H9 (cell line): ENCODE measurements at regions not wholly inside any gene's neighbourhood (a gene's known extent, or its start where the extent isn't known, plus 50 kb on each side); places are given as distances from the start of the nearest gene placed in this dataset.

ENCODE experiments used
- DNase-seq: peaks from one replicate; pipeline ENCODE4 v3.0.0-alpha.2; 2017
- H2AFZ ChIP-seq: one replicate; pipeline ENCODE4 v1.6.1; 2013; ENCODE audit warnings: mild to moderate bottlenecking, low read length, control low read depth, moderate library complexity
- H2AK5ac ChIP-seq: 2 replicates; pipeline ENCODE4 v1.6.1; 2013; ENCODE audit warnings: low read length, control low read depth, mixed read lengths; ENCODE audit not compliant: insufficient read length
- H2BK120ac ChIP-seq: one replicate; pipeline ENCODE4 v1.6.1; 2013; ENCODE audit warnings: low read depth, mild to moderate bottlenecking, low read length, control low read depth, inconsistent platforms; ENCODE audit not compliant: poor library complexity, severe bottlenecking
- H2BK12ac ChIP-seq: 2 replicates; pipeline ENCODE4 v1.6.1; 2013; ENCODE audit warnings: low read length, control low read depth, mixed read lengths, low read depth; ENCODE audit not compliant: insufficient read length
- H2BK15ac ChIP-seq: 2 replicates; pipeline ENCODE4 v1.6.1; 2013; ENCODE audit warnings: low read depth, low read length, control low read depth
- H2BK20ac ChIP-seq: one replicate; pipeline ENCODE4 v1.6.1; 2013; ENCODE audit warnings: low read depth, mild to moderate bottlenecking, low read length, control low read depth, inconsistent platforms; ENCODE audit not compliant: poor library complexity, severe bottlenecking
- H2BK5ac ChIP-seq: 2 replicates; pipeline ENCODE4 v1.6.1; 2013; ENCODE audit warnings: low read length, control low read depth, mixed read lengths; ENCODE audit not compliant: insufficient read length
- H3K14ac ChIP-seq: 2 replicates; pipeline ENCODE4 v1.6.1; 2013; ENCODE audit warnings: low read length, control low read depth; ENCODE audit not compliant: insufficient read depth
- H3K18ac ChIP-seq: 2 replicates; pipeline ENCODE4 v1.6.1; 2013; ENCODE audit warnings: low read depth, mild to moderate bottlenecking, mixed read lengths, low read length, control low read depth; ENCODE audit not compliant: insufficient read length
- H3K23ac ChIP-seq: 2 replicates; pipeline ENCODE4 v1.6.1; 2013; ENCODE audit warnings: low read length, control low read depth, mixed read lengths, low read depth; ENCODE audit not compliant: insufficient read length
- H3K23me2 ChIP-seq: 2 replicates; pipeline ENCODE4 v1.6.1; 2013; ENCODE audit warnings: low read depth, mild to moderate bottlenecking, mixed read lengths, low read length, control low read depth; ENCODE audit not compliant: insufficient read length, poor library complexity, severe bottlenecking
- H3K27ac ChIP-seq: 2 replicates; pipeline ENCODE4 v1.5.1; 2013; ENCODE audit warnings: low read length, control low read depth, mixed read lengths, low read depth; ENCODE audit not compliant: insufficient read length
- H3K27me3 ChIP-seq: 2 replicates; pipeline ENCODE4 v1.6.1; 2013; ENCODE audit warnings: low read length, control low read depth, inconsistent platforms; ENCODE audit not compliant: insufficient read depth
- H3K4ac ChIP-seq: 2 replicates; pipeline ENCODE4 v1.6.1; 2013; ENCODE audit warnings: low read depth, mild to moderate bottlenecking, control low read depth, inconsistent platforms, low read length, moderate library complexity
- H3K4me1 ChIP-seq: 2 replicates; pipeline ENCODE4 v1.6.1; 2013; ENCODE audit warnings: low read length, control low read depth, inconsistent platforms; ENCODE audit not compliant: insufficient read depth
- H3K4me2 ChIP-seq: 2 replicates; pipeline ENCODE4 v1.6.1; 2013; ENCODE audit warnings: low read length, control low read depth, mixed read lengths; ENCODE audit not compliant: insufficient read length, insufficient read depth
- H3K56ac ChIP-seq: 2 replicates; pipeline ENCODE4 v1.6.1; 2013; ENCODE audit warnings: low read depth, mild to moderate bottlenecking, mixed read lengths, low read length, control low read depth; ENCODE audit not compliant: insufficient read length
- H3K79me1 ChIP-seq: 2 replicates; pipeline ENCODE4 v1.6.1; 2013; ENCODE audit warnings: low read depth, mild to moderate bottlenecking, moderate library complexity, low read length, control low read depth, inconsistent platforms; ENCODE audit not compliant: insufficient read depth, poor library complexity, severe bottlenecking
- H3K79me2 ChIP-seq: 2 replicates; pipeline ENCODE4 v1.6.1; 2013; ENCODE audit warnings: low read length, control low read depth, inconsistent platforms; ENCODE audit not compliant: insufficient read depth
- H3K9ac ChIP-seq: 2 replicates; pipeline ENCODE4 v1.6.1; 2013; ENCODE audit warnings: low read length, control low read depth, mixed read lengths; ENCODE audit not compliant: insufficient read length; ENCODE audit errors: extremely low read depth
- H3K9me3 ChIP-seq: one replicate; pipeline ENCODE4 v1.6.1; 2013; ENCODE audit warnings: low read depth, low read length, inconsistent platforms; ENCODE audit not compliant: control insufficient read depth
- H3T11ph ChIP-seq: one replicate; pipeline ENCODE4 v1.6.1; 2013; ENCODE audit warnings: mild to moderate bottlenecking, low read length, control low read depth, inconsistent platforms
- H4K20me1 ChIP-seq: one replicate; pipeline ENCODE4 v1.6.1; 2013; ENCODE audit not compliant: control insufficient read depth, insufficient read length, insufficient read depth
- H4K5ac ChIP-seq: 2 replicates; pipeline ENCODE4 v1.6.1; 2013; ENCODE audit warnings: low read depth, mild to moderate bottlenecking, mixed read lengths, low read length, control low read depth; ENCODE audit not compliant: insufficient read length
- H4K8ac ChIP-seq: replicated peaks from 2 replicates; pipeline ENCODE4 v1.6.1; 2013; ENCODE audit warnings: low read length, control low read depth, mixed read lengths, low read depth; ENCODE audit not compliant: insufficient read length
- H4K91ac ChIP-seq: 2 replicates; pipeline ENCODE4 v1.6.1; 2013; ENCODE audit warnings: low read depth, mild to moderate bottlenecking, moderate library complexity, mixed read lengths, low read length, control low read depth; ENCODE audit not compliant: insufficient read length
- H3K27ac Mint-ChIP-seq, 3 experiments: 2 replicates in 2 of 3; 3 replicates in 1 of 3; pipeline ENCODE4 v1.8.0; 2020 to 2021; ENCODE audit warnings: mixed read lengths in 3 of 3, mild to moderate bottlenecking in 1 of 3, moderate library complexity in 1 of 3
- H3K27me3 Mint-ChIP-seq: 2 replicates; pipeline ENCODE4 v1.8.0; 2021; ENCODE audit warnings: low read depth, mild to moderate bottlenecking, moderate library complexity, mixed read lengths
- H3K36me3 Mint-ChIP-seq, 3 experiments: 2 replicates in 2 of 3; 3 replicates in 1 of 3; pipeline ENCODE4 v1.8.0; 2020 to 2021; ENCODE audit warnings: low read depth in 3 of 3, mixed read lengths in 3 of 3; ENCODE audit not compliant: insufficient read depth in 1 of 3
- H3K4me1 Mint-ChIP-seq, 2 experiments: 2 replicates each; pipeline ENCODE4 v1.8.0; 2020; ENCODE audit warnings: mixed read lengths in 2 of 2
- H3K4me3 Mint-ChIP-seq, 2 experiments: 2 replicates in 1 of 2; 3 replicates in 1 of 2; pipeline ENCODE4 v1.8.0; 2020 to 2021; ENCODE audit warnings: mild to moderate bottlenecking in 2 of 2, mixed read lengths in 2 of 2, moderate library complexity in 1 of 2
- H3K9me3 Mint-ChIP-seq, 2 experiments: 2 replicates in 1 of 2; 3 replicates in 1 of 2; pipeline ENCODE4 v1.8.0; 2020; ENCODE audit warnings: mild to moderate bottlenecking in 2 of 2, mixed read lengths in 2 of 2, moderate library complexity in 1 of 2
- WGBS: extraction: QIAGEN DNeasy Blood & Tissue Kit; methylation state at CpG from one replicate; pipeline ENCODE4 v1.1.7; 2013; ENCODE audit warnings: missing lambda C conversion rate, low lambda C conversion rate, mixed read lengths; ENCODE audit not compliant: insufficient read length; ENCODE audit errors: extremely low coverage; 5-methylcytosine and 5-hydroxymethylcytosine counted together
- TF ChIP-seq, protein P1 (sequence below): fragments of 200-600 bp; sonication (generic); conservative IDR thresholded peaks from 3 replicates; pipeline ENCODE4 v1.8.0; 2021; ENCODE audit warnings: antibody characterized with exemption, mild to moderate bottlenecking

DNA sequence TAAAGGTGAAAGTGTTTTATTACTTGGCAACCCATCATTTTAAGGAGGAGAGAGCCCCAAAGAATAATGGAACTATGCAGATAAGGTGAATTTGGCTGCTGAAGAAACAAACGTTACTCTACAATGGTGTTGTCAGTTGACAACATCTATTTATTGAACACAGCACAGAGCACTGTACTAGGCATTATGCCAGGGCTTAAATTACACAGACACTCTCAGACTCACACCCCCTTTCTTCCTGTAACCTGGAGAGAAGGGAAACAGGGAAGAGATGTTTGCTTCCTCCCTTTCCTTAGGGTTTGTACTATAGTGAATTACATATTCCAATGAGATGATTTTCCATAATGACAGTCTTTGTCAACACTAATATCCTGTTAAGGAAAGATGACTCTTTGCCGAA, 94.0 kb upstream of the ATP5MC3 start:
- H3K36me3 Mint-ChIP-seq = no peaks in the 10 kb centered on the region

More for the DNA sequence above, 94.0 kb upstream of the ATP5MC3 start:
- Histone ChIP-seq H3K23ac (no peak overlapping the region), H4K91ac (no peak overlapping the region), H3K4me2 (no peak overlapping the region), H2BK5ac (no peak overlapping the region), H4K20me1 (no peaks in the 10 kb centered on the region), H3K23me2 (no peaks in the 10 kb centered on the region), H4K8ac (no peak overlapping the region), H3K27me3 (no peaks in the 10 kb centered on the region), H3K9me3 (no peaks in the 10 kb centered on the region), H3K4ac (no peak overlapping the region), H3K18ac (no peak overlapping the region), H3K27ac (no peak overlapping the region), H2BK15ac (no peak overlapping the region), H2BK20ac (no peak overlapping the region), H3K79me2 (no peaks in the 10 kb centered on the region), H3K4me1 (no peaks in the 10 kb centered on the region; the same call in 1 of the 2 replicates), H3T11ph (no peak overlapping the region), H3K79me1 (no peaks in the 10 kb centered on the region), H3K9ac (no peak overlapping the region), H3K14ac (no peak overlapping the region), H2AK5ac (no peak overlapping the region), H3K56ac (no peak overlapping the region), H2BK120ac (no peak overlapping the region), H2BK12ac (no peak overlapping the region), H4K5ac (no peak overlapping the region), H2AFZ (no peak overlapping the region)
- Mint-ChIP-seq H3K27me3 (no peaks in the 10 kb centered on the region), H3K4me1 (peaks cover 5 to 11% of the 10 kb centered on the region in 2 experiments), H3K4me3 (no peak overlapping the region), H3K9me3 (no peaks in the 10 kb centered on the region), H3K27ac (no peak overlapping the region; a peak in 1 of 7 replicates)
- TF ChIP-seq, protein P1, sequence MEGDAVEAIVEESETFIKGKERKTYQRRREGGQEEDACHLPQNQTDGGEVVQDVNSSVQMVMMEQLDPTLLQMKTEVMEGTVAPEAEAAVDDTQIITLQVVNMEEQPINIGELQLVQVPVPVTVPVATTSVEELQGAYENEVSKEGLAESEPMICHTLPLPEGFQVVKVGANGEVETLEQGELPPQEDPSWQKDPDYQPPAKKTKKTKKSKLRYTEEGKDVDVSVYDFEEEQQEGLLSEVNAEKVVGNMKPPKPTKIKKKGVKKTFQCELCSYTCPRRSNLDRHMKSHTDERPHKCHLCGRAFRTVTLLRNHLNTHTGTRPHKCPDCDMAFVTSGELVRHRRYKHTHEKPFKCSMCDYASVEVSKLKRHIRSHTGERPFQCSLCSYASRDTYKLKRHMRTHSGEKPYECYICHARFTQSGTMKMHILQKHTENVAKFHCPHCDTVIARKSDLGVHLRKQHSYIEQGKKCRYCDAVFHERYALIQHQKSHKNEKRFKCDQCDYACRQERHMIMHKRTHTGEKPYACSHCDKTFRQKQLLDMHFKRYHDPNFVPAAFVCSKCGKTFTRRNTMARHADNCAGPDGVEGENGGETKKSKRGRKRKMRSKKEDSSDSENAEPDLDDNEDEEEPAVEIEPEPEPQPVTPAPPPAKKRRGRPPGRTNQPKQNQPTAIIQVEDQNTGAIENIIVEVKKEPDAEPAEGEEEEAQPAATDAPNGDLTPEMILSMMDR = no peak
- WGBS = no CpG with 5 or more reads among the region's 2 CpGs
- DNase-seq = no peak
